Caco-2 (cell line): ENCODE measurements at regions not wholly inside any gene's neighbourhood (a gene's known extent, or its start where the extent isn't known, plus 50 kb on each side); places are given as distances from the start of the nearest gene placed in this dataset.

ENCODE experiments used
- BruUV-seq: library from RNA; stranded (reverse); fragments of 400-500 nt; replicated peaks from 2 replicates; lab custom pipeline; 2021; lab: Mats Ljungman, UMichigan
- CTCF ChIA-PET: fragments of 300-600 bp; sonication (Branson Sonifier 250); formaldehyde crosslinking; loops from one replicate; lab custom pipeline; 2022; ENCODE audit warnings: antibody characterized with exemption; lab: Charles Lee
- POLR2A ChIA-PET: fragments of 300-600 bp; sonication (Branson Sonifier 250); formaldehyde crosslinking; loops from one replicate; lab custom pipeline; 2022; ENCODE audit warnings: antibody characterized with exemption; lab: Charles Lee
- DNase-seq, 2 experiments: peaks; one replicate each; pipeline versions ENCODE4 v3.0.0 to v3.0.0-alpha.2; 2020 to 2022
- H3K27me3 ChIP-seq: replicated peaks from 2 replicates; pipeline ENCODE4 v1.6.0; 2011; ENCODE audit warnings: low read length; ENCODE audit not compliant: control insufficient read depth, insufficient read depth
- H3K36me3 ChIP-seq: 2 replicates; pipeline ENCODE4 v1.5.1; 2011; ENCODE audit warnings: low read length; ENCODE audit not compliant: control insufficient read depth, insufficient read depth
- H3K4me1 ChIP-seq: fragments of 250-450 bp; sonication (Bioruptor Pico); 2 replicates; pipeline ENCODE4 v1.5.1; 2020; ENCODE audit warnings: mild to moderate bottlenecking
- H3K4me3 ChIP-seq: 2 replicates; pipeline ENCODE4 v1.5.1; 2011; ENCODE audit warnings: low read depth, mild to moderate bottlenecking, control low read depth, low read length
- H3K9me3 ChIP-seq: fragments of 250-450 bp; sonication (Bioruptor Pico); 2 replicates; pipeline ENCODE4 v1.5.1; 2020; ENCODE audit warnings: mild to moderate bottlenecking, moderate library complexity
- H3K27ac Mint-ChIP-seq: one replicate; pipeline ENCODE4 v1.8.0; 2022; ENCODE audit warnings: mixed read lengths; ENCODE audit not compliant: unreplicated experiment
- H3K27me3 Mint-ChIP-seq: one replicate; pipeline ENCODE4 v1.8.0; 2022; ENCODE audit warnings: mixed read lengths; ENCODE audit not compliant: insufficient read depth, unreplicated experiment
- H3K36me3 Mint-ChIP-seq: one replicate; pipeline ENCODE4 v1.8.0; 2022; ENCODE audit warnings: mild to moderate bottlenecking, mixed read lengths; ENCODE audit not compliant: insufficient read depth, unreplicated experiment
- H3K4me1 Mint-ChIP-seq: one replicate; pipeline ENCODE4 v1.8.0; 2022; ENCODE audit warnings: low read depth, mixed read lengths; ENCODE audit not compliant: unreplicated experiment
- H3K4me3 Mint-ChIP-seq: one replicate; pipeline ENCODE4 v1.8.0; 2022; ENCODE audit warnings: mild to moderate bottlenecking, moderate library complexity, mixed read lengths; ENCODE audit not compliant: unreplicated experiment
- H3K9me3 Mint-ChIP-seq: one replicate; pipeline ENCODE4 v1.8.0; 2022; ENCODE audit warnings: mixed read lengths; ENCODE audit not compliant: unreplicated experiment
- CTCF ChIP-seq, 2 experiments: fragments of 200-600 bp in 1 of 2; IDR thresholded peaks; 1 replicate in 1 of 2; 2 replicates in 1 of 2; pipeline versions ENCODE4 v1.5.1 to v1.8.0; 2011 to 2022; ENCODE audit warnings: antibody characterized with exemption in 1 of 2, control low read depth in 1 of 2, inconsistent platforms in 1 of 2, low read depth in 1 of 2, low read length in 1 of 2, mild to moderate bottlenecking in 1 of 2, moderate library complexity in 1 of 2; ENCODE audit not compliant: insufficient read depth in 1 of 2, severe bottlenecking in 1 of 2, unreplicated experiment in 1 of 2
- intact Hi-C: fragments of 100-400 bp; cut with micrococcal nuclease; formaldehyde crosslinking; loops from one replicate; pipeline ENCODE4 v1.10.0; 2022; ENCODE audit not compliant: unreplicated experiment

DNA sequence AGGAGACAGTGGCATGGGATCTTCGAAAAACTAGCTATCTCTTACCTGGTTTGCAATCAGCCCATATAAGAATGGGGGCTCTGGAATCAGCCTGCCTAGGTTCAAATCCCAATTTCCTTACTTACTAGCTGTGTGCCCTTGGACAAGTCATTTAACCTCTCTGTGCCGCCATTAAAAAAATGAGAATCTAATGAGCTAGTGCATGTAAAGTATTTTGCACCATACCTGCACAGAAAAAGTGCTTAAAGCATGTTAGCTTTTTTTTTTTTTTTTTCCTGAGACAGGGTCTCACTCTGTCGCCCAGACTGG, 181.8 kb downstream of the SHQ1 start:
- no peak overlapping the region for H3K4me3 ChIP-seq
- no TSS peak for BruUV-seq
- no peaks in the 10 kb centered on the region for H3K36me3 ChIP-seq
- intact Hi-C loops = loop anchor here (1.0 to 5.0 kb wide), 4 partner anchors 76 to 272 kb away; no protein-coding TSS in a partner anchor
- ChIA-PET CTCF (interaction anchor here (0.7 to 2.9 kb wide), 4 partner anchors 73 to 245 kb away, joined by 4 to 22 read pairs (median 4); no protein-coding TSS in a partner anchor), POLR2A (no interaction called here)
- TF ChIP-seq CTCF (IDR thresholded peaks at IDR 0.05; ENCODE audit: insufficient read depth in 1 of 2, low read depth in 1 of 2, low read length in 1 of 2, severe bottlenecking in 1 of 2, unreplicated experiment in 1 of 2) = no peak
- DNase-seq = no peak
- Mint-ChIP-seq H3K9me3 (no peaks in the 10 kb centered on the region), H3K4me3 (no peak overlapping the region), H3K4me1 (no peaks in the 10 kb centered on the region), H3K27me3 (no peaks in the 10 kb centered on the region), H3K27ac (no peak overlapping the region), H3K36me3 (no peaks in the 10 kb centered on the region)
- no peaks in the 10 kb centered on the region for H3K4me1 ChIP-seq
- H3K27me3 ChIP-seq = no peaks in the 10 kb centered on the region
- no peaks in the 10 kb centered on the region for H3K9me3 ChIP-seq

- H3K4me3 Mint-ChIP-seq = no peak overlapping the region
- H3K27me3 Mint-ChIP-seq = no peaks in the 10 kb centered on the region
- DNase-seq = peak in 1 of 2 experiments; percentile 67
- Histone ChIP-seq H3K36me3 (no peaks in the 10 kb centered on the region), H3K4me1 (no peaks in the 10 kb centered on the region), H3K4me3 (no peak overlapping the region), H3K27me3 (no peaks in the 10 kb centered on the region), H3K9me3 (no peaks in the 10 kb centered on the region)
- H3K9me3 Mint-ChIP-seq = no peaks in the 10 kb centered on the region
- H3K27ac Mint-ChIP-seq = no peak overlapping the region
- no peaks in the 10 kb centered on the region for H3K4me1 Mint-ChIP-seq
- peak; percentile 49 to 57 for TF ChIP-seq CTCF (IDR thresholded peaks at IDR 0.05; ENCODE audit: insufficient read depth in 1 of 2, low read depth in 1 of 2, low read length in 1 of 2, severe bottlenecking in 1 of 2, unreplicated experiment in 1 of 2)
- POLR2A ChIA-PET = no interaction called here
- H3K36me3 Mint-ChIP-seq = no peaks in the 10 kb centered on the region
- intact Hi-C loops = loop anchor here (1.0 to 5.0 kb wide), 4 partner anchors 76 to 273 kb away; no protein-coding TSS in a partner anchor
- no TSS peak for BruUV-seq
- CTCF ChIA-PET = interaction anchor here (0.8 to 2.9 kb wide), 4 partner anchors 73 to 156 kb away, joined by 4 to 22 read pairs (median 4); no protein-coding TSS in a partner anchor
Observed at GRCh38 chr3:72665701-72666446, 182.4 kb downstream of the SHQ1 start.

DNA sequence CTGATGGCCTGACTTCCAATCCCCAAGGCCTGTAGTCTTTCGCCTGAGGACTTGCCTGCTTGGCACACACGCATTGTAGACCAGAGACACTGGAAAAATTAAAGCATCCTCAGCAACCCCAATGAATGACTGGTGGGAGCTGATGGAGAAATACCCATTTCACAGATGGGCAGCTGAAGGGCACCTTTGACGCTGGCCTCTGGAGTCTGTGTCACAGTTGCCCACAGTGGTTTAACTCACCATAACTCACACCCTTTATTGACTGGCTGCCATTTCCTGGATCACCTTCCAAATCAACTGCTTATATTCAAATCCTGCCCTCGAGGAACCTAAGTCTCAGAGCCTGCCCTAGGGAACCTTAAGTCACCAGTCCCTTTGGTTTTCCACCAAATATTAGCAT, 183.1 kb downstream of the SHQ1 start:
- no peaks in the 10 kb centered on the region for H3K36me3 ChIP-seq
- no peak overlapping the region for H3K4me3 ChIP-seq
- ChIA-PET POLR2A (no interaction called here), CTCF (interaction anchor here (1.2 to 2.9 kb wide), 2 partner anchors 88 to 156 kb away, joined by 4 to 22 read pairs; no protein-coding TSS in a partner anchor)
- H3K4me1 ChIP-seq = no peaks in the 10 kb centered on the region
- H3K27me3 ChIP-seq = no peaks in the 10 kb centered on the region
- intact Hi-C loops = loop anchor here (5.0 kb wide), 1 partner anchor 77 kb away; no protein-coding TSS in a partner anchor
- no peaks in the 10 kb centered on the region for H3K9me3 Mint-ChIP-seq
- H3K4me1 Mint-ChIP-seq = no peaks in the 10 kb centered on the region
- no peak overlapping the region for H3K27ac Mint-ChIP-seq
- DNase-seq = no peak
- H3K9me3 ChIP-seq = no peaks in the 10 kb centered on the region
- H3K36me3 Mint-ChIP-seq = peaks cover 1% of the 10 kb centered on the region
- no peak for TF ChIP-seq CTCF (IDR thresholded peaks at IDR 0.05; ENCODE audit: insufficient read depth in 1 of 2, low read depth in 1 of 2, low read length in 1 of 2, severe bottlenecking in 1 of 2, unreplicated experiment in 1 of 2)
- BruUV-seq = no TSS peak
- H3K27me3 Mint-ChIP-seq = no peaks in the 10 kb centered on the region
- no peak overlapping the region for H3K4me3 Mint-ChIP-seq
